GM23338 (cell line): ENCODE measurements at regions not wholly inside any gene's neighbourhood (a gene's known extent, or its start where the extent isn't known, plus 50 kb on each side); places are given as distances from the start of the nearest gene placed in this dataset.

ENCODE experiments used
- ATAC-seq: fragments of 200-7000 bp; cut with Tn5 transposase; 3 replicates; pipeline ENCODE4 v1.9.1; 2020
- DNase-seq: peaks from one replicate; pipeline ENCODE4 v3.0.0-alpha.2; 2015; ENCODE audit warnings: low spot score
- H2AFZ ChIP-seq: fragments of 200-600 bp; sonication (generic); 2 replicates; pipeline ENCODE4 v1.8.0; 2016; ENCODE audit warnings: antibody characterized with exemption, mild to moderate bottlenecking, moderate library complexity
- H3F3A ChIP-seq: fragments of 200-600 bp; sonication (generic); replicated peaks from 2 replicates; pipeline ENCODE4 v1.8.0; 2017; ENCODE audit warnings: antibody characterized with exemption, mixed run types, low read depth
- H3K27ac ChIP-seq: fragments of 200-600 bp; sonication (generic); 2 replicates; pipeline ENCODE4 v1.6.1; 2016; ENCODE audit warnings: low read depth
- H3K27me3 ChIP-seq: fragments of 200-600 bp; sonication (generic); 2 replicates; pipeline ENCODE4 v1.8.0; 2016; ENCODE audit warnings: mild to moderate bottlenecking, mixed run types, moderate library complexity; ENCODE audit not compliant: insufficient read depth
- H3K36me3 ChIP-seq: fragments of 200-600 bp; sonication (generic); 2 replicates; pipeline ENCODE4 v1.8.0; 2016; ENCODE audit warnings: mild to moderate bottlenecking; ENCODE audit not compliant: insufficient read depth
- H3K4me1 ChIP-seq: fragments of 200-600 bp; sonication (generic); 2 replicates; pipeline ENCODE4 v1.8.0; 2016; ENCODE audit warnings: mild to moderate bottlenecking, moderate library complexity; ENCODE audit not compliant: insufficient read depth
- H3K4me2 ChIP-seq: fragments of 200-600 bp; sonication (generic); 2 replicates; pipeline ENCODE4 v1.7.1; 2017; ENCODE audit warnings: mixed run types
- H3K4me3 ChIP-seq: fragments of 200-600 bp; sonication (generic); 2 replicates; pipeline ENCODE4 v1.6.1; 2016; ENCODE audit warnings: mixed run types
- H3K79me2 ChIP-seq: fragments of 200-600 bp; sonication (generic); replicated peaks from 2 replicates; pipeline ENCODE4 v1.8.0; 2017; ENCODE audit warnings: mild to moderate bottlenecking; ENCODE audit not compliant: insufficient read depth
- H3K9me2 ChIP-seq: fragments of 200-600 bp; sonication (generic); 2 replicates; pipeline ENCODE4 v1.8.0; 2017; ENCODE audit not compliant: insufficient read depth
- H4K20me1 ChIP-seq: fragments of 200-600 bp; sonication (generic); replicated peaks from 2 replicates; pipeline ENCODE4 v1.8.0; 2017; ENCODE audit warnings: mild to moderate bottlenecking; ENCODE audit not compliant: insufficient read depth
- H3K27ac Mint-ChIP-seq: 2 replicates; pipeline ENCODE4 v1.8.0; 2020; ENCODE audit warnings: inconsistent platforms, mild to moderate bottlenecking, moderate library complexity, mixed read lengths
- H3K27me3 Mint-ChIP-seq: 3 replicates; pipeline ENCODE4 v1.8.0; 2022; ENCODE audit warnings: low read depth, mild to moderate bottlenecking, moderate library complexity, mixed read lengths, inconsistent platforms; ENCODE audit not compliant: insufficient read depth, poor library complexity
- H3K36me3 Mint-ChIP-seq: 3 replicates; pipeline ENCODE4 v1.8.0; 2021; ENCODE audit warnings: low read depth, mild to moderate bottlenecking, inconsistent platforms, moderate library complexity, mixed read lengths
- H3K4me1 Mint-ChIP-seq: 3 replicates; pipeline ENCODE4 v1.8.0; 2020; ENCODE audit warnings: mild to moderate bottlenecking, inconsistent platforms, mixed read lengths
- H3K4me3 Mint-ChIP-seq: 3 replicates; pipeline ENCODE4 v1.8.0; 2021; ENCODE audit warnings: moderate library complexity, mild to moderate bottlenecking, inconsistent platforms, mixed read lengths
- H3K9me3 Mint-ChIP-seq: 3 replicates; pipeline ENCODE4 v1.8.0; 2020; ENCODE audit warnings: moderate library complexity, mild to moderate bottlenecking, inconsistent platforms, mixed read lengths
- CREB1 ChIP-seq: fragments of 250-450 bp; sonication (Bioruptor Pico); IDR thresholded peaks from 2 replicates; pipeline ENCODE4 v1.5.0; 2020; ENCODE audit warnings: low read depth, mild to moderate bottlenecking, moderate library complexity
- CTCF ChIP-seq, 2 experiments: fragments of 200-600 bp in 1 of 2; sonication (generic) in 1 of 2; conservative IDR thresholded peaks; 2 replicates each; pipeline versions ENCODE4 v1.5.1 to v1.6.1; 2016 to 2017; ENCODE audit warnings: antibody characterized with exemption in 2 of 2, low read depth in 2 of 2, mild to moderate bottlenecking in 2 of 2, moderate library complexity in 1 of 2
- EZH2 ChIP-seq: fragments of 200-600 bp; sonication (generic); IDR thresholded peaks from one replicate; pipeline ENCODE4 v1.8.0; 2017; ENCODE audit warnings: antibody characterized with exemption, mild to moderate bottlenecking, low read depth; ENCODE audit not compliant: unreplicated experiment
- EZH2phosphoT487 ChIP-seq: fragments of 200-600 bp; sonication (generic); IDR thresholded peaks from one replicate; pipeline ENCODE4 v1.8.1; 2018; ENCODE audit warnings: antibody characterized with exemption; ENCODE audit not compliant: unreplicated experiment
- JUNB ChIP-seq: IDR thresholded peaks from one replicate; pipeline ENCODE4 v1.6.1; 2016; ENCODE audit warnings: antibody characterized with exemption; ENCODE audit not compliant: unreplicated experiment
- NANOG ChIP-seq: IDR thresholded peaks from 2 replicates; pipeline ENCODE4 v1.6.1; 2016; ENCODE audit warnings: antibody characterized with exemption, borderline replicate concordance
- POLR2AphosphoS5 ChIP-seq: IDR thresholded peaks from 2 replicates; pipeline ENCODE4 v1.6.1; 2016; ENCODE audit warnings: antibody characterized with exemption, low read depth
- REST ChIP-seq: IDR thresholded peaks from one replicate; pipeline ENCODE4 v1.6.1; 2018; ENCODE audit warnings: antibody characterized with exemption; ENCODE audit not compliant: unreplicated experiment
- STAT1 ChIP-seq: IDR thresholded peaks from one replicate; pipeline ENCODE4 v1.6.1; 2016; ENCODE audit warnings: antibody characterized with exemption; ENCODE audit not compliant: unreplicated experiment
- ZNF114 ChIP-seq: fragments of 250-450 bp; sonication (Bioruptor Pico); IDR thresholded peaks from 2 replicates; pipeline ENCODE4 v1.5.0; 2020; ENCODE audit warnings: mild to moderate bottlenecking, moderate library complexity
- ZNF331 ChIP-seq: fragments of 250-450 bp; sonication (Bioruptor Pico); IDR thresholded peaks from 2 replicates; pipeline ENCODE4 v1.5.0; 2020; ENCODE audit warnings: low read depth, mild to moderate bottlenecking, moderate library complexity
- ZNF462 ChIP-seq: fragments of 250-450 bp; sonication (Bioruptor Pico); IDR thresholded peaks from 2 replicates; pipeline ENCODE4 v1.5.0; 2020; ENCODE audit warnings: mild to moderate bottlenecking, moderate library complexity
- TF ChIP-seq, protein P1 (sequence below): IDR thresholded peaks from 2 replicates; pipeline ENCODE4 v1.6.1; 2016; ENCODE audit warnings: antibody characterized with exemption

GRCh38 chr7:23927709-23928417 lies 217.8 kb downstream of the STK31 start:
- H3K27ac Mint-ChIP-seq: no peak overlapping the region
- no peaks in the 10 kb centered on the region for H3K36me3 Mint-ChIP-seq
- no peaks in the 10 kb centered on the region for H3K79me2 ChIP-seq
- H3K4me2 ChIP-seq: no peak overlapping the region
- no peaks in the 10 kb centered on the region for H4K20me1 ChIP-seq
- H3K27me3 Mint-ChIP-seq: peaks cover 6% of the 10 kb centered on the region
- H3K4me3 Mint-ChIP-seq: no peak overlapping the region
- no peaks in the 10 kb centered on the region for H3F3A ChIP-seq
- H3K4me3 ChIP-seq: no peak overlapping the region
- H3K36me3 ChIP-seq: no peaks in the 10 kb centered on the region
- H3K9me2 ChIP-seq: no peaks in the 10 kb centered on the region
- H3K4me1 Mint-ChIP-seq: peaks cover 12% of the 10 kb centered on the region
- no peak overlapping the region for H2AFZ ChIP-seq
- no peaks in the 10 kb centered on the region for H3K9me3 Mint-ChIP-seq
- ATAC-seq (no peak), DNase-seq (no peak)
- H3K27ac ChIP-seq: no peak overlapping the region
- TF ChIP-seq ZNF462 (CRISPR knock-in tag) (no peak), CREB1 (no peak), EZH2phosphoT487 (no peak), STAT1 (no peak), EZH2 (no peak), NANOG (no peak), ZNF114 (CRISPR knock-in tag) (no peak), POLR2AphosphoS5 (no peak), REST (no peak), CTCF (conservative IDR thresholded peaks at IDR 0.05; ENCODE audit: low read depth in 2 of 2) (no peak), ZNF331 (CRISPR knock-in tag) (no peak), JUNB (no peak)
- TF ChIP-seq, protein P1, sequence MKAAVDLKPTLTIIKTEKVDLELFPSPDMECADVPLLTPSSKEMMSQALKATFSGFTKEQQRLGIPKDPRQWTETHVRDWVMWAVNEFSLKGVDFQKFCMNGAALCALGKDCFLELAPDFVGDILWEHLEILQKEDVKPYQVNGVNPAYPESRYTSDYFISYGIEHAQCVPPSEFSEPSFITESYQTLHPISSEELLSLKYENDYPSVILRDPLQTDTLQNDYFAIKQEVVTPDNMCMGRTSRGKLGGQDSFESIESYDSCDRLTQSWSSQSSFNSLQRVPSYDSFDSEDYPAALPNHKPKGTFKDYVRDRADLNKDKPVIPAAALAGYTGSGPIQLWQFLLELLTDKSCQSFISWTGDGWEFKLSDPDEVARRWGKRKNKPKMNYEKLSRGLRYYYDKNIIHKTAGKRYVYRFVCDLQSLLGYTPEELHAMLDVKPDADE: no peak
- no peaks in the 10 kb centered on the region for H3K27me3 ChIP-seq
- peaks cover 23% of the 10 kb centered on the region for H3K4me1 ChIP-seq
